Astrocyte (in vitro differentiated cells and primary cell): ENCODE measurements at regions not wholly inside any gene's neighbourhood (a gene's known extent, or its start where the extent isn't known, plus 50 kb on each side); places are given as distances from the start of the nearest gene placed in this dataset.

Experiments used
- DNase-seq: peaks from one replicate; pipeline ENCODE4 v3.0.0-alpha.2; 2010; ENCODE audit warnings: low read depth
- FAIRE-seq: peaks from 2 replicates; lab custom pipeline; 2011; peaks lifted over from hg19 to GRCh38; lab: Jason Lieb, UNC
- H2AFZ ChIP-seq: 2 replicates; pipeline ENCODE4 v1.6.0; 2012; ENCODE audit warnings: low read depth, low read length, inconsistent platforms
- H3K27ac ChIP-seq: 2 replicates; pipeline ENCODE4 v1.5.1; 2011; ENCODE audit warnings: low read depth, low read length, inconsistent platforms
- H3K27me3 ChIP-seq: 2 replicates; pipeline ENCODE4 v1.6.0; 2011; ENCODE audit warnings: low read length, inconsistent platforms; ENCODE audit not compliant: insufficient read depth
- H3K36me3 ChIP-seq: 2 replicates; pipeline ENCODE4 v1.5.1; 2011; ENCODE audit warnings: low read length, inconsistent platforms; ENCODE audit not compliant: insufficient read depth
- H3K4me1 ChIP-seq: 2 replicates; pipeline ENCODE4 v1.5.1; 2011; ENCODE audit warnings: low read length, inconsistent platforms; ENCODE audit not compliant: insufficient read depth
- H3K4me2 ChIP-seq: 2 replicates; pipeline ENCODE4 v1.6.0; 2012; ENCODE audit warnings: low read length, inconsistent platforms
- H3K4me3 ChIP-seq: 2 replicates; pipeline ENCODE4 v1.5.1; 2011; ENCODE audit warnings: low read depth, mild to moderate bottlenecking, low read length, inconsistent platforms; ENCODE audit not compliant: insufficient read depth
- H3K79me2 ChIP-seq: 2 replicates; pipeline ENCODE4 v1.6.0; 2012; ENCODE audit warnings: mild to moderate bottlenecking, low read length, inconsistent platforms; ENCODE audit not compliant: insufficient read depth
- H3K9ac ChIP-seq: 2 replicates; pipeline ENCODE4 v1.6.0; 2012; ENCODE audit warnings: mild to moderate bottlenecking, low read length, inconsistent platforms
- H3K9me3 ChIP-seq: 2 replicates; pipeline ENCODE4 v1.5.1; 2012; ENCODE audit warnings: low read depth, mild to moderate bottlenecking, low read length, inconsistent platforms; ENCODE audit not compliant: insufficient read depth
- H4K20me1 ChIP-seq: 2 replicates; pipeline ENCODE4 v1.6.0; 2012; ENCODE audit warnings: low read length, inconsistent platforms; ENCODE audit not compliant: insufficient read depth
- H3K27ac Mint-ChIP-seq: one replicate; pipeline ENCODE4 v1.8.0; 2021; ENCODE audit warnings: mild to moderate bottlenecking, mixed read lengths; ENCODE audit not compliant: unreplicated experiment
- H3K27me3 Mint-ChIP-seq: one replicate; pipeline ENCODE4 v1.8.0; 2021; ENCODE audit warnings: low read depth, mixed read lengths; ENCODE audit not compliant: unreplicated experiment
- H3K36me3 Mint-ChIP-seq: one replicate; pipeline ENCODE4 v1.8.0; 2021; ENCODE audit warnings: low read depth, mixed read lengths; ENCODE audit not compliant: unreplicated experiment
- H3K4me1 Mint-ChIP-seq: one replicate; pipeline ENCODE4 v1.8.0; 2021; ENCODE audit warnings: low read depth, mixed read lengths; ENCODE audit not compliant: unreplicated experiment
- H3K4me3 Mint-ChIP-seq: one replicate; pipeline ENCODE4 v1.8.0; 2021; ENCODE audit warnings: mild to moderate bottlenecking, moderate library complexity, mixed read lengths; ENCODE audit not compliant: unreplicated experiment
- H3K9me3 Mint-ChIP-seq: one replicate; pipeline ENCODE4 v1.8.0; 2021; ENCODE audit warnings: mild to moderate bottlenecking, mixed read lengths; ENCODE audit not compliant: unreplicated experiment
- EZH2 ChIP-seq: IDR thresholded peaks from 2 replicates; pipeline ENCODE4 v1.6.1; 2012; ENCODE audit warnings: mild to moderate bottlenecking, low read length, inconsistent platforms; ENCODE audit not compliant: insufficient read depth
- TF ChIP-seq, protein P1 (sequence below): IDR thresholded peaks from 2 replicates; pipeline ENCODE4 v1.5.1; 2011; ENCODE audit warnings: low read depth, mild to moderate bottlenecking, inconsistent platforms, low read length, moderate library complexity; ENCODE audit not compliant: insufficient read depth

- DNase-seq = no peak
- no peaks in the 10 kb centered on the region for H3K36me3 Mint-ChIP-seq
These were observed 141.6 kb downstream of the TWIST2 start for GRCh38 chr2:238989484-238989883.

GRCh38 chr2:238994432-238994831 is 146.5 kb downstream of the TWIST2 start:
- no peak overlapping the region for H3K27ac ChIP-seq
- Mint-ChIP-seq H3K9me3 (peaks cover 6% of the 10 kb centered on the region), H3K4me1 (no peaks in the 10 kb centered on the region), H3K4me3 (no peak overlapping the region), H3K27ac (no peak overlapping the region), H3K36me3 (no peaks in the 10 kb centered on the region), H3K27me3 (peaks cover 8% of the 10 kb centered on the region)
- no peaks in the 10 kb centered on the region for H4K20me1 ChIP-seq
- no peak overlapping the region for H3K4me3 ChIP-seq
- no peak for FAIRE-seq
- no peak for DNase-seq
- peaks cover 7% of the 10 kb centered on the region for H3K9me3 ChIP-seq
- peaks cover 8% of the 10 kb centered on the region for H3K27me3 ChIP-seq
- H3K36me3 ChIP-seq = no peaks in the 10 kb centered on the region
- no peak overlapping the region for H3K9ac ChIP-seq
- no peaks in the 10 kb centered on the region for H3K4me1 ChIP-seq
- no peaks in the 10 kb centered on the region for H3K79me2 ChIP-seq
- no peak overlapping the region for H3K4me2 ChIP-seq
- no peak overlapping the region for H2AFZ ChIP-seq
- TF ChIP-seq EZH2 = no peak
- TF ChIP-seq, protein P1, sequence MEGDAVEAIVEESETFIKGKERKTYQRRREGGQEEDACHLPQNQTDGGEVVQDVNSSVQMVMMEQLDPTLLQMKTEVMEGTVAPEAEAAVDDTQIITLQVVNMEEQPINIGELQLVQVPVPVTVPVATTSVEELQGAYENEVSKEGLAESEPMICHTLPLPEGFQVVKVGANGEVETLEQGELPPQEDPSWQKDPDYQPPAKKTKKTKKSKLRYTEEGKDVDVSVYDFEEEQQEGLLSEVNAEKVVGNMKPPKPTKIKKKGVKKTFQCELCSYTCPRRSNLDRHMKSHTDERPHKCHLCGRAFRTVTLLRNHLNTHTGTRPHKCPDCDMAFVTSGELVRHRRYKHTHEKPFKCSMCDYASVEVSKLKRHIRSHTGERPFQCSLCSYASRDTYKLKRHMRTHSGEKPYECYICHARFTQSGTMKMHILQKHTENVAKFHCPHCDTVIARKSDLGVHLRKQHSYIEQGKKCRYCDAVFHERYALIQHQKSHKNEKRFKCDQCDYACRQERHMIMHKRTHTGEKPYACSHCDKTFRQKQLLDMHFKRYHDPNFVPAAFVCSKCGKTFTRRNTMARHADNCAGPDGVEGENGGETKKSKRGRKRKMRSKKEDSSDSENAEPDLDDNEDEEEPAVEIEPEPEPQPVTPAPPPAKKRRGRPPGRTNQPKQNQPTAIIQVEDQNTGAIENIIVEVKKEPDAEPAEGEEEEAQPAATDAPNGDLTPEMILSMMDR = no peak

More at GRCh38 chr2:238989484-238989883, 141.6 kb downstream of the TWIST2 start:
- no peaks in the 10 kb centered on the region for H3K79me2 ChIP-seq
- H3K9me3 ChIP-seq = peaks cover 7% of the 10 kb centered on the region
- H3K36me3 ChIP-seq = no peaks in the 10 kb centered on the region
- Mint-ChIP-seq H3K4me3 (no peak overlapping the region), H3K27me3 (peaks cover 13% of the 10 kb centered on the region), H3K4me1 (no peaks in the 10 kb centered on the region), H3K27ac (no peak overlapping the region), H3K9me3 (peaks cover 6% of the 10 kb centered on the region)
- H3K4me3 ChIP-seq = no peak overlapping the region
- FAIRE-seq = no peak
- no peak overlapping the region for H2AFZ ChIP-seq
- TF ChIP-seq, protein P1 = no peak
- TF ChIP-seq EZH2 = no peak
- peaks cover 4% of the 10 kb centered on the region for H3K27me3 ChIP-seq
- H3K9ac ChIP-seq = no peak overlapping the region
- H3K4me1 ChIP-seq = no peaks in the 10 kb centered on the region
- H3K27ac ChIP-seq = no peak overlapping the region
- no peak overlapping the region for H3K4me2 ChIP-seq
- no peaks in the 10 kb centered on the region for H4K20me1 ChIP-seq

- Histone ChIP-seq H4K20me1 (no peaks in the 10 kb centered on the region), H3K4me2 (no peak overlapping the region), H3K27ac (no peak overlapping the region), H3K27me3 (peaks cover 8% of the 10 kb centered on the region), H3K36me3 (no peaks in the 10 kb centered on the region), H2AFZ (no peak overlapping the region), H3K9ac (no peak overlapping the region), H3K4me3 (no peak overlapping the region), H3K79me2 (no peaks in the 10 kb centered on the region), H3K9me3 (peaks cover 7% of the 10 kb centered on the region), H3K4me1 (no peaks in the 10 kb centered on the region)
- H3K4me3 Mint-ChIP-seq = no peak overlapping the region
- no peaks in the 10 kb centered on the region for H3K36me3 Mint-ChIP-seq
- H3K27ac Mint-ChIP-seq = no peak overlapping the region
- peaks cover 8% of the 10 kb centered on the region for H3K27me3 Mint-ChIP-seq
- DNase-seq = no peak
- H3K4me1 Mint-ChIP-seq = peaks cover under 1% of the 10 kb centered on the region
- H3K9me3 Mint-ChIP-seq = peaks cover 6% of the 10 kb centered on the region
- FAIRE-seq = no peak
- TF ChIP-seq, protein P1 = no peak
- TF ChIP-seq EZH2 = no peak
These were observed 147.0 kb downstream of the TWIST2 start for GRCh38 chr2:238994876-238995275.
